Mesenchymal stem cell (in vitro differentiated cells and primary cell): ENCODE measurements at regions not wholly inside any gene's neighbourhood (a gene's known extent, or its start where the extent isn't known, plus 50 kb on each side); places are given as distances from the start of the nearest gene placed in this dataset.
"Not testable (repeated sequence)": the region's sequence is repeated elsewhere in the genome, so short reads cannot be mapped to it uniquely, and the experiment has no call there.

Source experiments
- DNase-seq: peaks from one replicate; pipeline ENCODE4 v3.0.0-alpha.2; 2013
- H2AFZ ChIP-seq: one replicate; pipeline ENCODE4 v1.6.1; 2013; ENCODE audit warnings: low read depth, mild to moderate bottlenecking, control low read depth, inconsistent platforms, low read length, moderate library complexity
- H2AK5ac ChIP-seq: 2 replicates; pipeline ENCODE4 v1.6.1; 2013; ENCODE audit warnings: low read length, moderate library complexity, mild to moderate bottlenecking, inconsistent platforms; ENCODE audit not compliant: severe bottlenecking
- H2BK120ac ChIP-seq: one replicate; pipeline ENCODE4 v1.6.1; 2013; ENCODE audit warnings: low read depth, mild to moderate bottlenecking, inconsistent platforms, low read length, moderate library complexity
- H2BK12ac ChIP-seq, 2 experiments: one replicate each; pipeline ENCODE4 v1.6.1; 2013; ENCODE audit warnings: inconsistent platforms in 2 of 2, low read length in 2 of 2, mild to moderate bottlenecking in 2 of 2, moderate library complexity in 2 of 2, control low read depth in 1 of 2
- H2BK15ac ChIP-seq: one replicate; pipeline ENCODE4 v1.6.1; 2013; ENCODE audit warnings: mild to moderate bottlenecking, low read depth, inconsistent platforms; ENCODE audit not compliant: poor library complexity, severe bottlenecking
- H2BK5ac ChIP-seq: 2 replicates; pipeline ENCODE4 v1.6.1; 2013; ENCODE audit warnings: low read depth, mild to moderate bottlenecking, low read length, control low read depth, inconsistent platforms; ENCODE audit not compliant: poor library complexity, severe bottlenecking
- H3K14ac ChIP-seq, 2 experiments: one replicate each; pipeline ENCODE4 v1.6.1; 2013; ENCODE audit warnings: inconsistent platforms in 2 of 2, low read length in 2 of 2, control low read depth in 1 of 2, mild to moderate bottlenecking in 1 of 2, moderate library complexity in 1 of 2
- H3K18ac ChIP-seq, 2 experiments: one replicate each; pipeline ENCODE4 v1.6.1; 2013; ENCODE audit warnings: inconsistent platforms in 2 of 2, low read length in 2 of 2, control low read depth in 1 of 2, low read depth in 1 of 2, mild to moderate bottlenecking in 1 of 2
- H3K23ac ChIP-seq, 2 experiments: one replicate each; pipeline ENCODE4 v1.6.1; 2013; ENCODE audit warnings: inconsistent platforms in 2 of 2, low read length in 2 of 2, mild to moderate bottlenecking in 2 of 2, moderate library complexity in 2 of 2, control low read depth in 1 of 2
- H3K27ac ChIP-seq: 2 replicates; pipeline ENCODE4 v1.5.1; 2013; ENCODE audit warnings: mild to moderate bottlenecking, moderate library complexity, low read length, control low read depth, inconsistent platforms; ENCODE audit not compliant: poor library complexity, severe bottlenecking
- H3K27me3 ChIP-seq, 2 experiments: 2 replicates each; pipeline versions ENCODE4 v1.6.1 to v1.7.0; 2013; ENCODE audit warnings: low read length in 2 of 2, mild to moderate bottlenecking in 2 of 2, moderate library complexity in 2 of 2, control low read depth in 1 of 2, inconsistent platforms in 1 of 2; ENCODE audit not compliant: control insufficient read depth in 1 of 2, insufficient read depth in 1 of 2
- H3K36me3 ChIP-seq, 2 experiments: 2 replicates each; pipeline versions ENCODE4 v1.6.1 to v1.7.0; 2013; ENCODE audit warnings: low read length in 2 of 2, control low read depth in 1 of 2, inconsistent platforms in 1 of 2, low read depth in 1 of 2, mild to moderate bottlenecking in 1 of 2; ENCODE audit not compliant: insufficient read depth in 2 of 2, control insufficient read depth in 1 of 2
- H3K4ac ChIP-seq, 2 experiments: one replicate each; pipeline ENCODE4 v1.6.1; 2013; ENCODE audit warnings: inconsistent platforms in 2 of 2, low read length in 2 of 2, mild to moderate bottlenecking in 2 of 2, moderate library complexity in 2 of 2, control low read depth in 1 of 2, low read depth in 1 of 2
- H3K4me1 ChIP-seq: 2 replicates; pipeline ENCODE4 v1.6.1; 2013; ENCODE audit warnings: low read depth, low read length, control low read depth; ENCODE audit not compliant: control insufficient read depth, insufficient read depth
- H3K4me2 ChIP-seq: 2 replicates; pipeline ENCODE4 v1.6.1; 2013; ENCODE audit warnings: low read length, mild to moderate bottlenecking, inconsistent platforms; ENCODE audit not compliant: poor library complexity, severe bottlenecking
- H3K4me3 ChIP-seq, 2 experiments: 2 replicates each; pipeline versions ENCODE4 v1.5.1 to v1.7.0; 2013; ENCODE audit warnings: low read length in 2 of 2, mild to moderate bottlenecking in 2 of 2, control low read depth in 1 of 2, low read depth in 1 of 2; ENCODE audit not compliant: insufficient read depth in 1 of 2
- H3K79me1 ChIP-seq: replicated peaks from 2 replicates; pipeline ENCODE4 v1.6.1; 2013; ENCODE audit warnings: mild to moderate bottlenecking, control low read depth, low read length, inconsistent platforms; ENCODE audit not compliant: poor library complexity, severe bottlenecking
- H3K9ac ChIP-seq: 2 replicates; pipeline ENCODE4 v1.7.0; 2013; ENCODE audit warnings: mild to moderate bottlenecking, low read length, moderate library complexity
- H3K9me3 ChIP-seq: 2 replicates; pipeline ENCODE4 v1.7.0; 2013; ENCODE audit warnings: mild to moderate bottlenecking, low read length; ENCODE audit not compliant: control insufficient read depth
- H4K8ac ChIP-seq: one replicate; pipeline ENCODE4 v1.6.1; 2013; ENCODE audit warnings: inconsistent platforms, mild to moderate bottlenecking, low read length, moderate library complexity
- H4K91ac ChIP-seq: one replicate; pipeline ENCODE4 v1.6.1; 2013; ENCODE audit warnings: mild to moderate bottlenecking, low read length, inconsistent platforms
- WGBS: methylation state at CpG from one replicate; pipeline ENCODE4 v1.1.7; 2013; ENCODE audit warnings: mixed read lengths; 5-methylcytosine and 5-hydroxymethylcytosine counted together

GRCh38 chr7:8362723-8363369, 70.6 kb upstream of the NXPH1 start:
- H3K14ac ChIP-seq: no peak overlapping the region
- DNase-seq: no peak
- no peak overlapping the region for H3K4me2 ChIP-seq
- no peaks in the 10 kb centered on the region for H3K9me3 ChIP-seq
- H3K79me1 ChIP-seq: no peaks in the 10 kb centered on the region
- H3K4me1 ChIP-seq: no peaks in the 10 kb centered on the region
- H3K18ac ChIP-seq: no peak overlapping the region
- no peak overlapping the region for H3K4me3 ChIP-seq
- no peak overlapping the region for H2BK5ac ChIP-seq
- H3K4ac ChIP-seq: no peak overlapping the region
- 14% methylated on average over 1 of the region's 5 CpGs for WGBS
- H3K36me3 ChIP-seq: no peaks in the 10 kb centered on the region
- H2AFZ ChIP-seq: no peak overlapping the region
- no peak overlapping the region for H2BK15ac ChIP-seq
- H2BK12ac ChIP-seq: no peak overlapping the region
- H2AK5ac ChIP-seq: no peak overlapping the region
- no peak overlapping the region for H3K23ac ChIP-seq
- H2BK120ac ChIP-seq: no peak overlapping the region
- H3K9ac ChIP-seq: no peak overlapping the region
- no peak overlapping the region for H4K91ac ChIP-seq
- no peak overlapping the region for H4K8ac ChIP-seq
- H3K27me3 ChIP-seq: no peaks in the 10 kb centered on the region
- H3K27ac ChIP-seq: no peak overlapping the region

DNA sequence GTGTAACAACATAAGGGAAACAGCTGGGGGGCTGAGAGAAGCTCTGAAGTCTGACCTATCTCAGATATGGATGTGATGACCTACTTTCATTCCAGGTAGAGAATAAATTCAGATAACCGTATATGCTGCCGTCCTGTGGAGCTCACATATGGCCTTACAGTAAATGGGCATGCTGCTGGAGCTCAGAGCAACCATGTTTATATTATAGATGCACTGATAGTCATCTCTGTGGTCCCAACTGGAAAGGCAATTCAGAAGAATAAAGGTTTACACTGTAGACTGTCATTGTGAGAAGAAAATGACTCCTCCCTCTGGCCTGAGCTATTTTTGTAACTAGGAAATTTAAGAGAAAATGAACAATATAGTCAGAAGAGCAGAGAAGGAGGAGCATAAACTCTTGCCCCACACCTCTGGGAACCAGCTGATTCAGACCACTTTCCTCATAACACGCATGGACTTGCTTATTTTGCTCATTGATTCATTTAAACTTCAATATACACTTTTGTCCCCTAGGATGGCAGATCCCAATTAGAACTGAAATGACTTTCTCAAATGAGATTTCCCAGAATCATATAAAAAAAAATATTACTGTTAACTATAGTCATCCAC, 69.9 kb upstream of the NXPH1 start:
- Histone ChIP-seq H3K9ac (no peak overlapping the region), H3K14ac (no peak overlapping the region), H3K4me1 (no peaks in the 10 kb centered on the region), H3K4me3 (no peak overlapping the region), H2BK15ac (no peak overlapping the region), H4K91ac (no peak overlapping the region), H3K27ac (no peak overlapping the region), H3K4me2 (no peak overlapping the region), H4K8ac (no peak overlapping the region), H3K79me1 (no peaks in the 10 kb centered on the region), H3K18ac (no peak overlapping the region), H3K27me3 (no peaks in the 10 kb centered on the region), H3K4ac (no peak overlapping the region), H3K36me3 (no peaks in the 10 kb centered on the region), H2AK5ac (no peak overlapping the region), H2AFZ (no peak overlapping the region), H2BK5ac (no peak overlapping the region), H2BK12ac (no peak overlapping the region), H3K23ac (no peak overlapping the region), H3K9me3 (no peaks in the 10 kb centered on the region), H2BK120ac (no peak overlapping the region)
- no peak for DNase-seq
- WGBS: 83% methylated on average over 3 of the region's 3 CpGs

DNA sequence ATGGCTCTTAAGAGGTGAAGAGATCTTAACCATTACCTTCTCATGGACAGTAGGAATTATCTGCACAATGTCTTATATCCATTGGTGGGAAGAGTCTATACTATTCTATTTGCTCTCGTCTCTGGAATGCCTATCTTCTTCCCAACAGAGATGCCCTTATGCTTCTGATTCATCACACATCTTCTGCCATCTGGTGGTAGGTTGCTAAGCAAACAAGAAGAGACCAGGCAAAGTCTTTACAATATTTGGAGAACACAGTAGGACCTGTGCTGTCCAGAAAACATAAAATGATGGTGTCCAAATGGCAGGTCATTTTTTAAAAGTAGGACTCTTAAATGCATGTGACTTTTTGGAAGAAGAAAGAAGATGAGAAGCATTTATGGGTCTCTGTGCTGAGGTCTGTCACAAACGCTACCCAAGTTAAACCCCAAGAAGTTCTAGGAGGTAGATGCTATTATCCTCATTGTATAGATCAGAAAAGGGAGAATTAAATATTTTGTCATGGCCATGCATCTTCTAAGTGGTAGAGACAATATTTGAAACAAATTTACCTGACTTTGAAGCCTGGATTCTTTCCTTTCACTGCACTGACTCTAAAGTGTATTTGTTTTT, 67.8 kb upstream of the NXPH1 start:
- Histone ChIP-seq H3K23ac (no peak overlapping the region), H3K9me3 (no peaks in the 10 kb centered on the region), H3K79me1 (no peaks in the 10 kb centered on the region), H3K36me3 (no peaks in the 10 kb centered on the region), H2AFZ (no peak overlapping the region), H3K4me3 (no peak overlapping the region), H2AK5ac (no peak overlapping the region), H2BK12ac (no peak overlapping the region), H2BK5ac (no peak overlapping the region), H2BK120ac (no peak overlapping the region), H3K9ac (no peak overlapping the region), H3K27ac (no peak overlapping the region), H3K18ac (no peak overlapping the region), H4K91ac (no peak overlapping the region), H4K8ac (no peak overlapping the region), H3K4me1 (no peaks in the 10 kb centered on the region), H3K4ac (no peak overlapping the region), H3K27me3 (no peaks in the 10 kb centered on the region), H2BK15ac (no peak overlapping the region), H3K4me2 (no peak overlapping the region), H3K14ac (no peak overlapping the region)
- DNase-seq: peak; percentile 4
- WGBS: 100% methylated on average over 1 of the region's 2 CpGs

DNA sequence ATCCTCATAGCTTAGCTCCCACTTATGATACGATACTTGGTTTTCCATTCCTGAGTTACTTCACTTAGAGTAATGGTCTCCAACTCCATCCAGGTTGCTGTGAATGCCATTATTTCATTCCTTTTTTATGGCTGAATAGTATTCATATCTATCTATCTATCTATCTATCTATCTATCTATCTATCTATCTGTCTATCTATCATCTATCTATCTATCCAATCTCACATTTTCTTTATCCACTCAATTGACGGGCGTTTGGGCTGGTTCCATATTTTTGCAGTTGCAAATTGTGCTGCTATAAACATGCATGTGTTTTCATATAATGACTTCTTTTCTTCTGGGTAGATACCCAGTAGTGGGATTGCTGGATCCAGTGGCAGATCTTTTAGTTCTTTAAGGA, 65.4 kb upstream of the NXPH1 start:
- H2AK5ac ChIP-seq, H3K9ac ChIP-seq, H3K27me3 ChIP-seq, H2AFZ ChIP-seq, H3K4me2 ChIP-seq, H3K4ac ChIP-seq, H3K18ac ChIP-seq, H3K79me1 ChIP-seq, H3K27ac ChIP-seq, H3K14ac ChIP-seq, H2BK15ac ChIP-seq, H2BK5ac ChIP-seq, H3K23ac ChIP-seq, H3K36me3 ChIP-seq, H4K91ac ChIP-seq, DNase-seq, H3K4me1 ChIP-seq, H4K8ac ChIP-seq, H3K9me3 ChIP-seq, H3K4me3 ChIP-seq, H2BK12ac ChIP-seq, H2BK120ac ChIP-seq: not testable (repeated sequence)
- WGBS: 0% methylated on average over 1 of the region's 3 CpGs
